Right lung (tissue), 2 donors: ENCODE measurements at regions not wholly inside any gene's neighbourhood (a gene's known extent, or its start where the extent isn't known, plus 50 kb on each side); places are given as distances from the start of the nearest gene placed in this dataset.
"Not testable (repeated sequence)": the region's sequence is repeated elsewhere in the genome, so short reads cannot be mapped to it uniquely, and the experiment has no call there.

Source experiments
- DNase-seq, 2 donors: peaks; one replicate each; pipeline ENCODE4 v3.0.0-alpha.2; 2013

GRCh38 chr13:44303681-44304432, 69.8 kb upstream of the SERP2 start:
- DNase-seq, result no peak

GRCh38 chr13:44304433-44304725, 69.2 kb upstream of the SERP2 start:
- DNase-seq, result no peak

- DNase-seq, result no peak
These were observed 68.3 kb upstream of the SERP2 start for GRCh38 chr13:44305286-44305685.

DNA sequence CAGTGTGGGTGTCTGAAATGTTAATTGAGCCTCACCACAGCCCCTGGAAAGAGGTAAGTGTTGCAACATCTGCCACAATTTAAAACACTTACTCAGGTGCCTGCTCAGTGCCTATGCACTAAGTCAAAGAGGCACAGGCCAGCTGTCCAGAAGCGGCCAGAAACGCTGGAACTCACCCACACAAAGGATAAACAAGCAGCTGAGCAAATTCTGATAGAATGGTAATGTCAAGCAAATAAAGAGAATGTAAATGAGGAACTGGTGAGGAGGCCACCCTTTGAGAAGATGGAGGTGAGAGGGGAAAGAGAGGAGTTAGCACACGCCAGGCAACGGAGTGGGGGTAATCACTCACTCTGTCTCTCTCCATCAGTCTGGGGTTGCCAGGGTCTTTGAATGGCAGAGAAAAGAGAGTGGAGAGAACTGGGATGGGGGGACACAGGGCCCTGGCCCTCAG, 67.7 kb upstream of the SERP2 start:
- DNase-seq, result no peak

DNA sequence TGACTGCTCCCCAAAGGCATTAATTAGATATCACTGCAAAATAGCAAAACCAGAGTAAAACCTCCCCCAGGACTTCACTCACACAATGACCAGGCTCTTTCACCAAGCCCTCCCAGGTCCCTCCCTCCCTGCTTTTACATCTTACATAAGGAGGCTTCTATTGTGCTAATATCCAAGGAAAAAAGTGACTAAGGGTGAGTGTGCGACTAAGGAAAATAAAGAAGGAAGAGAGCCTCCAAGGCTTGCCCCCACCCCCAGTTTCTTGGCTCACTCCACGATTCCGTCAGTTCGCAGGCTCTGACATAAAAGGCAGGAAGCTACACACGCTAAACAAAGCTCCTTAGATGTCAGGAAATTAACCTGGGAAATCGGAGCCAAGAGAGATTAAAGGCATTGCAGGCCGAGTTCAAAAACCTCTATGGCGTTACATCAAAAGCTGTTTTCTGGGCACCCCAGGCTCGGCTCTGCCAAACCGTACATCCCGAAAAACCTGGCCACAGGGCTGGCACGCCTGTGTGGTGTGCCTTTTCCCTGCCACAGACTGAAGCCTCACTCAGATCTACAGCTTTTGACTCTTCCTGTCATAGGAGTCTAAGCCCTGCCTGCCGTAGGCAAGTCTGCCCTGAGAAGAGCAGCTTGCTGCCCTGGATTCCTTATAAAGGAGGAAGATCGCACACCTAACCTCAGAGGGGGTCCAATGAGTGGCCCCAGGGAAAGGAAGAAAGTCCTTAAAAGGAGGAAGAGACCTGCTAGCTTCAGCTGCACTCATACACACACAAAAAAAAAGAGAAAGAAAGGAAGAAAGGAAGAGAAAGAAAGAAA, 67.0 kb upstream of the SERP2 start:
- peak; percentile 64 to 75 for DNase-seq

GRCh38 chr13:44307255-44307654, 66.4 kb upstream of the SERP2 start:
- DNase-seq, result no peak

DNA sequence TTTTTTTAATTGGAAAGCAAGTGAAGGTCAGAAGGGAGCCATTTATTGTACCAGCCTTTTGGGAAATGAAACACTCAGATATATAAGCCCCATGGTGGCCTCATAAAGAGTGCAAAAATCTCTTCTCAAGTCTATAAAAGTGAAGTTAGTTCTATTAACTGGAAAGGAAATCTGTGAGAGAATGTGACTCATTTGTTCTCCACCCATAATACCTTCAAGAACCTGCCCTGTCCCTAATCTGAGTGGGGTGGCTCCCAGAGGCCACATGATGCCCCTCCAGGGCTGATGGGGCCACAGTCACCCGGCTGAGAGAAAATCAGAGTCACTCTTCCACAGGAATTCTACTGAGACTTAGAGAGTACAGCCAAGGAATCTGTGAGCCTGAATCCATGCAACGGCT, 65.8 kb upstream of the SERP2 start:
- no peak for DNase-seq

DNA sequence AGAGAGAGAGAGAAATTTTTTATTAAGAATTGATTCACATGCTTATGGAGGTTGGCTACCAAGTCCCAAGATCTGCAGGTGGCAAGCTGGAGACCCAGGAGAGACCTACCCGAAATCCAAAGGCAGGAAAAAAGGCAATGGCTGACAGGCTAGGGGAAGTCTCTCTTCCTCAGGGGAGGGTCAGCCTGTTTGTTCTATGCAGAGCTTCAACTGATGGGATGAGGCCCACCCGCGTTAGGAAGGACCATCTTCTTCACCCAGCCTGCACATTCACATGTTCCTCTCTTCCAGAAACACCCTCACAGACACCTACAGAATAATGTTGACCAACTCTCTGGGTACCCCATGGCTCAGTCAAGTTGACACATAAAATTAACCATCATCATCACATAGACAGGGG, 65.3 kb upstream of the SERP2 start:
- no peak for DNase-seq

DNA sequence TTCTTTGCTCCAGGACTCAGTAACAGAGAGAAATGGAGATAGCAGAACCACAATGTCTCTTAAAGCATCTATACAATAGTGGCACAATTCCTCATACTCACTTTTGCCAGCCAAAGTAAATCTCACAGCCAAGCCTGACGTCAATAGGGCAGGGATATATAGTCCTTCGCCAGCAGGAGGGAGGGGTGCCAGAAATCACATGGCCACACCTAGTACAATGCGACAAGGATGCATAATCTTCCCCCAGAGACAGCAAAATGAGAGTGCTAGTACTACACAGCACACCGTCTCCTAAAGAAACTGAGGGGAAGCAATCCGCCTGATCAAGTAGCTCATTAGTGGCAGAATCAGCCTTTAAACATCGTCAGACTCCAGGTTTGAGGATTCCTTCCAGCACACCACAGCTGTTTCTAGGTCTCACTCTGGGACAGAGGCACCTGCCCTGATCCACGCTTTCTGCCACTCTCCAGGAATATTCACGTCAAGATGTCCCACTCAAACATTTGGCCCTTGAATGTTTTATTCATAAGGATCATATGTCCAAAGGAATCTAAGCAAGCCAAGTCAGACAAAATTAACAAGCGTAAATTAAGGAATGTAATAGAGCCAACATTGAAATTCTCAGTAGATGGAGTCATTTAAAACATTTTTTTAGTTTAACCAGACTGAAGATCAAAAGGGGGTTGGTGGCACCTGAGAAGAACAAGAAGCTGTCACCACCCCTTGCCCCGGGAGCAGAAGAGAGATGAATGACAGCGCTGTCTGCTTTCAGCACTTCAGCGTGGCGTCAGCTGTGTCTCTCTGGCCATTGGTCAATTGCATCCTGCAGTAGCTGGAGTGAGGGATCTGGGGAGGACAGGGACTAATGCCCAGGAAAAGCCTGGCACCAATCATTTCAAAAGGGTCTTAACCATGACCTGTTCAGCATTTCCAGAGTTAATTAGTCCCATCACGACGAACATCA, 63.5 kb upstream of the SERP2 start:
- no peak for DNase-seq

DNA sequence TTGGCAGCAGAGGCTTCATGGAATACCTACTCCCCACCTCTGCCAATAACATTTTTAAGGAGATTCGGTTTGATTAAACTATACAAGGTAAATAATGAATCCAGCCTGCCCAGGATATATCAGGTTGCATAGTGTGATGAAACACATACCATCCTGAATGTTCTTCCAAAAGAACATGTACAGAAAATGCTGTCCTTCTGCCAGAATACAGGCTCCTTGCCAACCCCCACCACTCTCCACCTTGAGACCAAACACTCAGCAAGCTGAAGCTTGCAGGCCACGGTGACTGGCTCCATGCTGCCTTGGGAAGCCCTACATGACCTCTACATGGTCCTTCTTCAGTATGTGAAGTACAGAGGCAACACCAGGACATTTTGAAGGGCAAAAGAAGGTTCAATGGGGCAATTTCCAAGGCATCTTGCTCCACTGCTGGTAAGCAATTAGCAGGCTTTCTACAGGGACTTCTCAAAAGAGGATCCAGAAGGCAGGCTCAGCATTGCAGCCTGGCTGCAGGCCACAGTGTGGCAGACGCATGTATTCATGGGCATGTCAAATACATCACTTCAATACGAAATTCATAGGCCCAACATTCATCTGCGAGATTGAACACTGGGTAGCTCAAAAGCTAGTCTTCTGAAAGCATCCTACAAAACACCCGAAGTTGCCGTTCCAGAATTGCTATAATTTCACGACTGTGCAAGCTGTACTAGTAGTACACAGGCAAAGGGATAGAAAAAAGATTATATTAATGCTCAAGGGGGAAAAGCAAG, 62.4 kb upstream of the SERP2 start:
- DNase-seq, result no peak

GRCh38 chr13:44312131-44312530, 61.5 kb upstream of the SERP2 start:
- DNase-seq, result no peak

DNA sequence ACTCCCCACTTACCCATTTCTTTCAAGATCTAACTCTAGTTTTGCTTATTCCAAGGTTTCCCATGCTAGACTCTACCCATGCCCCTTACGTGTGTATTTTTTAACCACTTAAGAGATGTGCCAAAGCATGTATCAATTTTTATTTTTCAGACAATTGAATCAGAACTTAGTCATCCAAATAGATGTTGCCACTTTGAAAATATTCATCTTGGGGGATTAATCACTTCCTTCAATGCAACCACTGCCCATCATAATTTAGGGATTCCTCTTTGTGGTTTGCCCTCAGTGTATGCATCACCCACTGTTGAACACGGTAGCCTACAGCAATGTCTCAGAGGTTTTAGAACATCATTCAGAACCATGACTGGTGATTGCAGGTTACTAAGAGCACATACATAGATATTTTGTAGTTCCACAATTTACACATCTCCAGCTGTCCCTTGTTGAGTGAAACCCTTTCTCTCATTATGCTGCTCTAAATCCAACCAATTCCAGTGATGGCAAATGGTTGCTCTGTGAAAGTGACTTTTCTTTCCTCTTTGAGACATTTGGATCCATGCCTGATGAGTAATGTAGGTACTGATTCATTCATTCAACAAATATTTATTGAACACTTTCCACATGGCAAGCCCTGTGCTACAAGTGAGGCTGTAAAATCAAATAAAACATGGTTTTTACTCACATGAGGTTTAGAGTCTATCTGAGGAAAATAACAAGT, 60.6 kb upstream of the SERP2 start:
- DNase-seq, result no peak

- DNase-seq, result no peak
These were observed 60.0 kb upstream of the SERP2 start for GRCh38 chr13:44313674-44314073.

GRCh38 chr13:44314160-44314559, 59.5 kb upstream of the SERP2 start:
- not testable (repeated sequence) for DNase-seq

DNA sequence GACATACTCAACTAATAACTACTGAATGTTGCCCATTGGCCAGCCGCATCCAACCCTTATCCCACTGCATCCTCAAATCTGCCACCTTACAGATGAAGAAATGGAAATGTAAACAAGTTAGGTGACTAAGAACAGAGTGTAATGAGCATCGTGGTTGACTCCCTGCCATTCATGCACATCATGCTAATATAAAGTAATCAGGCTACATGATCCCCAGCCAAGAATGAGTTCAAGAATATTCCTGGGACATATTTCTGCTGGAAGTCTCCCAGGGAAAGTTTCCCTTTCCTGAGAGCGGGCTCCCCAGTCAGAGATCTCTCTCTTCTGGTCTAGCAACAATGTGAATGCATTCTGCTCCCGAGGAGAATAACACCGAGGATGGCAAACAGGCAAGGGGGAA, 55.9 kb upstream of the SERP2 start:
- no peak for DNase-seq

DNA sequence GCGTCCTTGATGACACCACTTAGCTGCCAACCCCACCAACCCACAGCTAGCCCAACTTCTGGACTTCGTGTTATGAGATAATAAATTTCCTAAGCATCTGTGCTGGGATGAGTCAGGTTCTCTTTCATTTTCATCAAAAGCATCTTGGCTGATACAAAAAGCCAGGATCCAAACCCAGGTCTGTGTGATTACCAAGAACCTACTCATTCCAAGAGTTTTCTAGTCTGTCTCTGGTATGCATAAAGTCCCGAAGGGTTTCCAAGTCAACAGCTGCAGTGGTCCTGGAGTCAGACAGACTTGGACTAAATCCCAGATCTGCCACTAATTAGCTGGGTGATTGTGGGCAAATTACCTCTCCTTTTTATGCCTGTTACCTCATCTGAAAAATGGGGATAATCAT, 55.5 kb upstream of the SERP2 start:
- DNase-seq, result no peak

- DNase-seq, result no peak
These were observed 53.0 kb upstream of the SERP2 start for GRCh38 chr13:44320611-44321010.

DNA sequence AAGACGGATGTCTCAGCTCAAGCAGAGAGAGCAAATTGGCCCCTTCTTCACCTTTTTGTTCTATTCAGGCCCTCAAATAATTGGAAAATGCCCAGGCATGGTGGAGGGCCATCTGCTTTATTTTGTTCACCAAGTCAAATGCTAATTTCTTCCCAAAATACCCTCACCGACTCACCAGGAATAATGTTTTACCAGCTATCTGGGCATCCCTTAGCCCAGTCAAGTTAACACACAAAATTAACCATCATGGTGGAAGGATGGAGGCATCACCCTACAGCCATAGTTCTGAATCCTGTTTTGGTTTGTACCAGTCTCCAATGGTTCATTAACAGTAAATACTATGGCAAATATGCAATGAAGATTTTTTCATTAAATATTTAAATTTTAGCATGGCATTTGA, 51.7 kb upstream of the SERP2 start:
- DNase-seq, result no peak

DNA sequence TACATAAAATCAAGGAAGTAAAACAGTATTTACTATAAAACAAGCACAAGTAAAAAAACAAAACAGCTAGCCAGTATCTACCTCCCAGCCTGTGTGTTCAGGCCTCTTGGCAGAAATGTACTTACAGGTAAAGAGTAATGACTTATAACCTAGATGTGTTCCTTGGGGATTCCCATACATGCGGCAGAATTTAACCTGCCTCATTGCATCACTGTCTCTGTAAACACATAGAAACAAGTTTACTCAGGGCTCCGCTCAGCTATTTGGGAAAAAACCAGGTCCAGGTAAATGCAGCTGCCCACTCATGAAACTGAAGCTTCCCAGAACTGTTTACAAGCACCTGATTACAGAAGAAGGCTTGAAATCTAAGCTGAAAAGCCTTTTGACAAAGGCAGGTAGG, 50.7 kb upstream of the SERP2 start:
- no peak for DNase-seq

DNA sequence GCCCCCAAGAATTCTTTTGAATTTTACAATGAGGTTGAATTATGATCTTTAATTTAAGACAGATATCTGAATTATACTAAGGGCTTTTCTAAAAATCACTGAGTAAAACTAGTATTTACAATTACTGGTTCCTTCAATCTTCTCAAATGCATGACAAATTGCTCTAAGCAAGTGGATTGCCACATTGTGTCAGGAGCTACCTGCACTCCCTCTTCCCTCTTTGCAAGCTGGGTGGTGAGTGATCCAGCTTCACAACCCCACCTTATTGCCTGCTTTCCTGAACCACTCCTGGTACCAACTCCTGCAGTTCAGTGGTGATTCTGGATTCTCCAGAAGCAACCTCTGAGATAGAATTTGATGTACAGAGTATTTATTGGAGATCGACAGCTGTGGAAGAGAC, 49.9 kb upstream of the SERP2 start:
- DNase-seq, result no peak
